Mesodermal cell (in vitro differentiated cells): ENCODE measurements at regions not wholly inside any gene's neighbourhood (a gene's known extent, or its start where the extent isn't known, plus 50 kb on each side); places are given as distances from the start of the nearest gene placed in this dataset.
"Not testable (repeated sequence)": the region's sequence is repeated elsewhere in the genome, so short reads cannot be mapped to it uniquely, and the experiment has no call there.

Experiments used
- H3K27ac ChIP-seq: 2 replicates; pipeline ENCODE4 v1.7.0; 2013; ENCODE audit warnings: mild to moderate bottlenecking, low read depth, low read length, moderate library complexity; ENCODE audit not compliant: severe bottlenecking
- H3K36me3 ChIP-seq: 2 replicates; pipeline ENCODE4 v1.7.1; 2013; ENCODE audit warnings: mild to moderate bottlenecking, low read length, moderate library complexity; ENCODE audit not compliant: control insufficient read depth, insufficient read depth
- H3K4me1 ChIP-seq: one replicate; pipeline ENCODE4 v1.7.1; 2013; ENCODE audit warnings: mild to moderate bottlenecking, low read length; ENCODE audit not compliant: insufficient read depth, control insufficient read depth, poor library complexity, severe bottlenecking
- H3K4me3 ChIP-seq: 2 replicates; pipeline ENCODE4 v1.7.0; 2013; ENCODE audit warnings: low read length, control low read depth, mild to moderate bottlenecking; ENCODE audit not compliant: insufficient read depth, poor library complexity, severe bottlenecking; ENCODE audit errors: extremely low read depth
- H3K9me3 ChIP-seq: 2 replicates; pipeline ENCODE4 v1.7.1; 2013; ENCODE audit warnings: mild to moderate bottlenecking, low read length, moderate library complexity; ENCODE audit not compliant: control insufficient read depth
- WGBS, 2 experiments: methylation state at CpG; one replicate each; pipeline ENCODE4 v1.1.5; 2013; ENCODE audit warnings: missing lambda C conversion rate in 2 of 2; ENCODE audit not compliant: insufficient coverage in 2 of 2; 5-methylcytosine and 5-hydroxymethylcytosine counted together

DNA sequence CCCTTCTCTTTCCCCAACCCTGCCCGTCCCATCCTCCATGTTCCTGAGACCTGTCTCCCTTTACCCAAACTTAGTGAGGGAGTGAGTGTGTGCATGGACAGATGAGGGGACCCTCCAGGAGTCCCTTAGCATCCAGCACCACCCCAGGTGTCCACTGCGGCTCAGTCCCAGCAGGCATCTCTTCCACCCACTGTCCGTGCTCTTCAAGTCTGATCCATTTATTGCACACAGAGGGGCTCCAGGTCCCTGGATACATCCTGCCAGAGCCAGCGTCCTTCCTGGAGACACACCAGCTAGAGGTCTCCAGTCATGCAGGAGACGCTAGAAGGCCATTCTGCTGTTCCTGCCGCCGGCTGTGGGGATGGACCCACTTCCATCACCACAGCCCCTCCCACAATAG, 239.2 kb downstream of the ADGRD1 start:
- Histone ChIP-seq H3K9me3 (no peaks in the 10 kb centered on the region), H3K27ac (no peak overlapping the region), H3K36me3 (no peaks in the 10 kb centered on the region), H3K4me1 (no peaks in the 10 kb centered on the region), H3K4me3 (no peak overlapping the region)
- 95% methylated on average over 5 to 6 of the region's 7 CpGs for WGBS, 2 experiments

DNA sequence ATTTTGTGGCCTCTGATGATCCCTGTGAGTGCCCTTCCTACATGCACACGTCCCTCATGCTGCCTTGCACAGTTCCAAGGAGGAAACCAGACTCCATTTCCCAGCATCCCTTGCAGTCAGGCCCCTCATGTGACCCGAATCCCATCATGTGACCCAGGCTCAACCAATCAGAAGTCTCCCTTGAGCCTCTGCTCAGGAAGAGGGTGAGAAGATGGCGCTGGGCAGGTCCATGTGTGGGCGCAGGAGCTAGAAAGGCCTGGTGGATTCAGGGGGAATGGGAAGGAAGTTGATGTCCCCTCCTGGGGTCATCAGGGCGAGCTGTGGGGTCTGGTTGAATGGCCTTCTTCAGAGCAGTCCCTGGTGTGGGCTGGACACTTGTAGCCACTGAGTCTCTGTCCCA, 240.5 kb downstream of the ADGRD1 start:
- whole genome bisulfite sequencing, 2 experiments, result 75 to 88% methylated on average over 4 of the region's 5 CpGs
- Histone ChIP-seq H3K27ac (no peak overlapping the region), H3K4me3 (no peak overlapping the region), H3K9me3 (no peaks in the 10 kb centered on the region), H3K36me3 (no peaks in the 10 kb centered on the region), H3K4me1 (no peaks in the 10 kb centered on the region)

DNA sequence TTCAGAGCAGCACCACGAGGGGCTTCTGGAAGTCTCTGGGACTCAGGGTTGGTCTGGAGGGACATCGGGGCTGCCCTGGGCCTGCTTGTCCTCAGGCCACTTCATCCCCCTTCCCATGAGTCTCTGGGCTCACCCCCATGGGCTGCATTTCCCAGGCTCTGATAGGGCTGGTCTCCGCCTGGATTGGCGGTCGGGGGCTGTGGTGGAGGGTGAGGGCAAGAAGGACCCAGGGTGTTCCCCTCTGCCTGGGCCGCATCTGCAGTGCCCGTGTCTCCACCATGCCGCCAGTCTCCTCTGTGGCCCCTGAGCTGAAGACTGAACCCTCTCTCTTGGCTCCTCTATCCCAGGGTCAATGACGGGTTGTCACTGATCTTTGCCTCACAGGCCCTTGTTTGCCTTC, 242.1 kb downstream of the ADGRD1 start:
- Histone ChIP-seq H3K4me3 (no peak overlapping the region), H3K9me3 (no peaks in the 10 kb centered on the region), H3K36me3 (no peaks in the 10 kb centered on the region), H3K27ac (no peak overlapping the region), H3K4me1 (no peaks in the 10 kb centered on the region)
- WGBS, 2 experiments, result 82 to 89% methylated on average over 5 to 6 of the region's 9 CpGs

DNA sequence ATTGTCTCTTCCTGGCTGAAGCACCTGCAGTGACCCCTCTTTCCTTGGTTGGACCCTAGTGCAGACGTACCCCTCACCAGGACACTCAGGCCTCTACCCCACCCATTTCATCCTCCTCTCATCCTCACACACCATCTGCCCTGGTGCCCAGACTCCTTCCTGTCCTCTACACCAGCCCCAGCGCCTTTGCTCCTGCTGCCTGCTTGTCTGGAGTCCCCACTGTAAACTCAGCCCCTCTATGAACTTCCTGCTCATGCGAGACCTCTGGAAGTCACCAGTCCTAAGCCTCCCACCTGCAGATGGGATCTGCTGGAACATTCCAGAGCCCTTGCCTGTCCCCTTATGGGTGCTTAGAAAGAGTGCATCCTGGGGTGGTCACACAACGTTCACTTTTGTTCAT, 242.5 kb downstream of the ADGRD1 start:
- no peak overlapping the region for H3K27ac ChIP-seq
- WGBS, 2 experiments, result 70 to 75% methylated on average over 4 of the region's 4 CpGs
- no peaks in the 10 kb centered on the region for H3K9me3 ChIP-seq
- H3K4me1 ChIP-seq, result no peaks in the 10 kb centered on the region
- no peaks in the 10 kb centered on the region for H3K36me3 ChIP-seq
- H3K4me3 ChIP-seq, result no peak overlapping the region

DNA sequence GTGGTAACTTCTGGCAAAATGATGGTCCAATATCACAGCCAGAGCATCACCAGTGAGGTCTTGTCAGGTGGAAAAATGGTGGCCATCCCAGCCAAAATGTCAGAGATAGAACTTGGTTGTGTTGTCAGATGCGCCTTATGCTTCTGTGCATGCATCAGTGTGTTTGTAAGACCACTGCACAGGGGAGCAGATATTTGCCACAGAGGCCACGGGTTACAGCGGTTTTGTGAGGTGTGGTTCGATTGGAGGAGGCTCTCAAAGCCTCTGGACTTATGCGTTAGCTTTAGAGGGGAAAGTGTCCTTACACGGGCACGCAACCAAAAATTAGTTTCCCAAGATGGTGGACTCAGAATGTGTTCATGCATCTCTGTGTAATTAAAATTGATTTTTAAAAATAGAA, 243.8 kb downstream of the ADGRD1 start:
- Histone ChIP-seq H3K27ac (no peak overlapping the region), H3K36me3 (no peaks in the 10 kb centered on the region), H3K4me3 (no peak overlapping the region), H3K4me1 (no peaks in the 10 kb centered on the region), H3K9me3 (no peaks in the 10 kb centered on the region)
- WGBS, 2 experiments, result 92 to 94% methylated on average over 3 to 4 of the region's 7 CpGs

DNA sequence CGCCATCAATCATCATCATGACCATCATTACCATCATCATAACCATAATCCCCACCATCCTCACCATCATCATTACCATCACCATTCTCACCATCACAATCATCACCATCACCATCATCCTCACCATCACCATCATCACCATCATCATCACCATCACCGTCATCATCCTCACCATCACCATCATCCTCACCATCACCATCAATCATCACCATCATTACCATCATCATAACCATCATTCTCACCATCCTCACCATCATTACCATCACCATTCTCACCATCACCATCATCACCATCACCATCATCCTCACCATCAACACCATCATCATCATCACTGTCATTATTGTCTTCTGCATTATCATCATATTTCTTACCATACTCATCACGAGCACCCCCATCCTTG, 245.5 kb downstream of the ADGRD1 start:
- Histone ChIP-seq H3K36me3 (no peaks in the 10 kb centered on the region), H3K4me1 (no peaks in the 10 kb centered on the region), H3K27ac (no peak overlapping the region), H3K4me3 (no peak overlapping the region), H3K9me3 (no peaks in the 10 kb centered on the region)
- WGBS, 2 experiments, result 73 to 83% methylated on average over 3 of the region's 3 CpGs

DNA sequence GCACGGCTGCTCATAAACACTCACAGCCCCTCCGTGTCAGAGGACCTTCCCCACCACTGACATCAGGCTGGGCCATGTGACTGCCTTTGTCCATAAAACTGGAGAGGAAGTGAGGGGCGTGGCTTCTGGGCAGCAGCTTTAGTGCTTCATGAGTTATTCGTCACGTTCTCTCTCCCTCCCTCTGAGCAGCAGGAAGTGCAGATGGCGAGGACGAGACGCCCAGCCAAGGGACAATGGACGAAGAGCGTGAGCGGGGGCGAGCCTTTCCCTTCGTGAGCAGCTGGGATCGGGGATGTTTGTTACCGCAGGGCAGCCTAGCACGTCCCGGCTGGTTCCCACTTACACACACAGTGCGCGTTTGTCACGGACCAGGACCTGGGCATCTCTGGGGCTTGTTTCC, 248.2 kb downstream of the ADGRD1 start:
- H3K4me3 ChIP-seq, H3K9me3 ChIP-seq, H3K36me3 ChIP-seq, H3K4me1 ChIP-seq, H3K27ac ChIP-seq: not testable (repeated sequence)
- no CpG with 5 or more reads among the region's 20 CpGs for WGBS, 2 experiments

DNA sequence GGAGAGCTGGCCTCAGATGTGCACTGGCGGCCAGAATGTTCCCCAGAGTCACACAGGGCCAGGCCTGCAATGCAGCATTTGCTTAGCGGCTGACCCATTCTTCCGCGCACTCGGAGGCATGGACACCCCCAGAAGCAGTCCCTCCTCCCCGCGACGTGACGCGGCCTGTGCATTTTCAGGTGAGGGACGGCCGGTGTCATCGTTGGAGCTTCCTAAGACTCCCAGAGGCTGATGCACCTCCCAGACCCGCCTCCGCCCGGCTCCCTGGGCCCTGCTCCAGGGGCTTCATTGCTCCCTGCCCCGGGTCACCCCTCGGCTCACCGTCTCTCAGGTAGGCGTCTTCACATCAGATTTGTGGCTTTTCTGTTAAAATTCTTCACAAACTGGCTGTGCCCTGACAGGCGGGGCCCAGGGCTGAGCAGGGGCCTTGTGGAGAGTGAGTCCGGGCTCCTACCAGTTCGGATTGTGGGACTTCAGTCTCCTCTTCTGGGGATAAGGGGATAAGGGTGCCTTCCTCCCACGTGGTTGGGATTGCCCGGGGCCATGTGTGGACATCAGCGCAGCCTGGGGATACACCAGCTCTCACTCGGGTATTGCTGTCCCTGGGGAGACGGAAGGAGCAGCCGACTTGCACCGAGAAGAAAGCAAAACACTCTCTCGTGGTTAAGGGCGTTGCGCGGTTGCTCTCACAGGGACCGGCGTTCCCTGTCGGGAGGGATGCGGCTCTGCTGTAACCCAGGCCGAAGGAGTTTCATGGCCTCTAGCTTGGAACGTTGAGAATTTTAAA, 249.1 kb downstream of the ADGRD1 start:
- Histone ChIP-seq H3K9me3 (no peaks in the 10 kb centered on the region), H3K4me1 (no peaks in the 10 kb centered on the region), H3K4me3 (no peak overlapping the region), H3K27ac (no peak overlapping the region), H3K36me3 (no peaks in the 10 kb centered on the region)
- 90 to 91% methylated on average over 30 to 35 of the region's 40 CpGs for WGBS, 2 experiments

DNA sequence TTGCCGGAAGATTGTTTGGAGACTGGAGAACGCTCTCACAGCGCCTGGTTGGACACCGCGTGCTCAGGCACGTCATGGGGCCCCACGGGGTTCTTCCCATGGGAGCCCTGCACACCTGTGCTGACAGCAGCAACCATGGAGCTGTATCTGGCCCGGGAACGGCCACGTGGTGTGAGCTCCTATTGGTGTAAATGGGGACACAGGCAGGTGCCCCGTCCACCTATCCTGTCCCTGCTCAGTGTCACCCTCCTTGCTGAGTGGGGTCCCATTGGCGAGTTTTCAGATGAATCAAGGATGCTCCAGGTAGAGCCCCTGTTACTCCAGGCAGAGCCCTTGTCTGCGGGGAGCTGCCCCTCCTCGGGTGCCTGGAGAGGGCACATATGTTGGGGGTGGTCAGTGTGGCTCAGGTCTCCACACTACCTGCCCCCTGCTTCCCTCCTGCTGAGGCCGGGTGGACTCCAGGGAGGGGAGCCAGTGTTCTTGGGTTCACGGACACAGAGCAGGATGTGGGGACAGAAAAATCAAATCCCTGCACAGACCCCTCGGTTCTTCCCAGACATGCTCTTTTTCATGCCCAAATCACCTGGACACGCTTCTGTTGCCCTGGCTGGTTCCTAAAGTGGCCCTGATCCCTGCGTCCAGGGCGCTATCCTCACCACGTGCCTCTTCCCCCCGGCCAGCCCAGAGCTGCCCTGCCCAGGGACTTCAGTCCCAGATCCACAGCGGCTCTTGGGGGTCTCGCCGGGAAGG, 250.1 kb downstream of the ADGRD1 start:
- Histone ChIP-seq H3K27ac (no peak overlapping the region), H3K9me3 (no peaks in the 10 kb centered on the region), H3K36me3 (no peaks in the 10 kb centered on the region), H3K4me3 (no peak overlapping the region), H3K4me1 (no peaks in the 10 kb centered on the region)
- 91 to 94% methylated on average over 18 to 21 of the region's 25 CpGs for WGBS, 2 experiments

DNA sequence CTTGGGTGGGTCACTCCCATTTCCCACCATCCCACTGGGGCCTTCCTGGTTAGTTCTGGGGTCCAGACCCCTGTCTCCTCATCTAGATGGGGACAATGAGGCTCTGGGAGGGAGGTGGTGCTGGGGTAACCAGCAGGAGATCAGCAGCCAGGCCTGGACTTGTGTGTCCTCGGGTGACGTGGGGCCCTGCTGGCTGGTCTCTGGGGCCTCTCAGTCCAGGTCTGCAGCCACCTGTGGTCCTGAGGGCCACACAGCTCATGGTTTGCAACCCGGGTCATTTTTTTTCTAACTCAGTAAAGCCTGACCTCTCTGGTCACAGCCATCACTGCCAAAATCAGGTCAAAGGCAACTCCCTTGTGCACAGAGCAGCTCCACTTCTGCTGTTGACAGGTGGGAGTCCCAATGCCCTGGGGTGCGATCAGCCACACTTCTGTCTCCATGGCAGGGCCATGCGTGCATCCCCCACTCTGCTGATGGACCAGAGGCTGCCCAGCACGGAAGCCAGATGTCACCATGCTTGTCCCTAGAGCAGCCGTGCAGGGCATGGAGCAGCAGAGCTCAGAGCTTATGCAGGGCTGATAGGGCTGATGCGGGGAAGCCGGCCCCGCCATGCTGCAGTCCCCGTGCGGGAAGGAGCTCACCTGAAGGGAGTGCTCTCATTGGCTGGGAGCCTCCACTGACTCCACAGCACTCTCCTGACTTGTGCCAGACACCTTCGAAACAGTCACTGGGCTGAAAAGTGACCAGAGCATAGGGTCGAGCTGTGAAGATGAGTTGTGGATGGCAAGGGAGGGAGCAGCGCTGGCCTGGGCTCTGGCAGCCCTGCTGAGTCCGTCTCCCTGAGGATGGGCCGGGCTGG, 250.9 kb downstream of the ADGRD1 start:
- H3K9me3 ChIP-seq, result no peaks in the 10 kb centered on the region
- no peak overlapping the region for H3K27ac ChIP-seq
- 92% methylated on average over 11 to 12 of the region's 17 CpGs for WGBS, 2 experiments

More for the DNA sequence above, 250.9 kb downstream of the ADGRD1 start:
- Histone ChIP-seq H3K4me1 (no peaks in the 10 kb centered on the region), H3K36me3 (no peaks in the 10 kb centered on the region), H3K4me3 (no peak overlapping the region)
